HG02642 (cell line): ENCODE measurements at regions not wholly inside any gene's neighbourhood (a gene's known extent, or its start where the extent isn't known, plus 50 kb on each side); places are given as distances from the start of the nearest gene placed in this dataset.
"Not testable (repeated sequence)": the region's sequence is repeated elsewhere in the genome, so short reads cannot be mapped to it uniquely, and the experiment has no call there.

ENCODE experiments used
- ATAC-seq: cut with Tn5 transposase; IDR thresholded peaks from one replicate; pipeline ENCODE4 v1.9.1; 2021; ENCODE audit warnings: mild to moderate bottlenecking; ENCODE audit not compliant: unreplicated experiment, poor library complexity

DNA sequence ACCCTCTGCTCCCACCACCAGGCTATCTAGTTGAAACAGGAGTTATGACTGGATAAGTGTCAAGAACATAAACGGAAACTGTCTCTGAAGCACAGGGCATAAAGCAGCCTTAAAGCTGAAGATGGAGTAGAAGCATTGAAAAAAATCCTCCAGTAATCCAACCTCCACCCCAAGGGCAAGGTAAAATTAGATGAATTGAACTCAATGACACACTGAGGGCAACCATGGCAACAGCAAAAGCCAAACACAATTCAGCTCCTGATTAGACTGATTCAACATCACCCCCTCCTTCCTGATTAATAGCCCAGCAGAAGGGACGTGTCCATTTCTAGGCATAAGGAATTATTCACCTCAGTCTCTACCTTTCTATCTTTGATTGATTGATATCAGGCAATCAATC, 183.2 kb upstream of the MAP3K1 start:
- no peak for ATAC-seq

DNA sequence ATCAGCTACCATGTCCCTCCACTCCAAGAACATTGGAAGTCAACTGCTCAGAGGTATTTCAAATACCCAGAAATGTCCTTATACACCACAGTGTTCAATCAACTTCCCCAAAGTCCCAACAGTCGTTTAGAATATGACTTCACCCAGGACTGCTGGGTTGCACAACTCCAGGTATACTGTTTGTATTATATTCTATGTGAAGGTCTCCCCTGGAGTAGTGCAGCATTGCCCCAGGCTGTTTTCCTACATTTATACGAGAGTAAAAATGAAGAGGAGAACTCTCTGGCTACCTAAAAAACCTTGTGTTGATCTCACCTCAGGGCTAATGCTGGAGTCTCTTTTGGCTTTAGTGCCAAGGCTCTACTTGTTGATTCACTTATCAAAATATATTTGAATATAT, 183.6 kb upstream of the MAP3K1 start:
- ATAC-seq = no peak

DNA sequence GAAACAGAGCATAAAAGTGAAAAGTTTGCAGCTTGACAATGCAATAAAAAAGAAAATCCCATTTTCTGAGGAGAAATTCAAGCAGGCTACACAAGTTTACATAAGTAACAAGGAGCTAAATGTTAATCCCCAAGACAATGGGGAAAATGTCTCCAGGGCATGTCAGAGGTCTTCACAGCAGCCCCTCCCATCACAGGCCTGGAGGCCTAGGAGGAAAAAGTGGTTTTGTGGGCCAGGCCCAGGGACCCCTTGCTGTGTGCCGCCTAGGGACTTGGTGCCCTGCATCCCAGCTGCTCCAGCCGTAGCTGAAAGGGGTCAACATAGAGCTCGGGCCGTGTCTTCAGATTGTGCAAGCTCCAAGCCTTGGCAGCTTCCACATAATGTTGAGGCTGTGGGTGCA, 186.7 kb upstream of the MAP3K1 start:
- not testable (repeated sequence) for ATAC-seq

DNA sequence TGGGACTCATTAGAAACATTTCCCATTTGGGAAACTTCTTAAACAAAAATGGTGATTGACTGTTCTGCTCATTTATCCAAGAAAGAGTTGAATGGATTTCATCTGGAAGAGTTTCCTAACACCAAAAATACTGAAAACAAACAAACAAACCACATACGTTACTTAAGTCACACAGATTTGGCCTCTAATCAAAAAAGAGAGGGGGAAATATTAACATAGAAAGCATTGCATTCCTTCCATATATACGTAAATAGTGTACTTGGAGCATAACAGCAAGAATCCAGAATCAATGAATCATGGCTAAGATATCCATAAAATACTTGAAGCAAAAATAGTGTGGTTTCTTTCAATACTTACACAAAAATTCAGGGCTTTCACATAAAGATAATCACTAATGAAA, 189.8 kb upstream of the MAP3K1 start:
- ATAC-seq = no peak

DNA sequence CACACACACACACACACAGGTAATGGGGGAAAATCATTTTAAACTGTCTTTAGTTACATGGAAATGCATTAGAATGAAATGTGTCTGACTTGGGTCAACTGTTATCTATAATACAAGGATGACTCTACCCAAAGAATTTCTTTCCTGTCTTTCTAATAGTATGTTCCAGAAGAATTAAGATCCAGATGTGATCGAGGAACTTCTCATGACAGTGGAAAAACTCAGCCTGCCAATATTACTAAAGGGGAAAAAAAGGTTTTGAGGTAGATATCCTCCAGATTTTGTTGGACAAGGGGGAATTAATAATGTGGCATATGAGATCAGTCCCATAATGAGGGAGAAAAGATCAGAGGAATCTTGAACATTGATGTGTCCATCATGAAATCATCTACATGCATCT, 190.6 kb upstream of the MAP3K1 start:
- ATAC-seq = no peak

DNA sequence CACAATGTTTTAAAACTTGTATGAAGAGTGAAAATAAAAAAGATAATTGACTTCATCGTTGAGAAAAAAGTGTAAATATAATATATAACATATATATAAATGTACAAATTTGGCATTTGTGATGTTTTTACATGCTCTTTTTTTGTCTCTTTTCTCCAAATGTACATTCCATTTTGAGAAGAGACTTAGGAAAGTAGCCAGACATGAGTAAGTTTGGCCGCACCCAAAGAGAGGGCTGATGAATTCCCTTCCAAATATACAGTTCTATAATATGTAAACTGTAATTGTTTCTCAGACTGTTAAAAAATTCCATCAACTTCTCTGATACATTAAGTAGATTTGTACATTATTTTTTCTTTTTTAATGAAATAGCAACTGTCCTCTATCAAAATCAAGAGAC, 193.2 kb upstream of the MAP3K1 start:
- no peak for ATAC-seq

DNA sequence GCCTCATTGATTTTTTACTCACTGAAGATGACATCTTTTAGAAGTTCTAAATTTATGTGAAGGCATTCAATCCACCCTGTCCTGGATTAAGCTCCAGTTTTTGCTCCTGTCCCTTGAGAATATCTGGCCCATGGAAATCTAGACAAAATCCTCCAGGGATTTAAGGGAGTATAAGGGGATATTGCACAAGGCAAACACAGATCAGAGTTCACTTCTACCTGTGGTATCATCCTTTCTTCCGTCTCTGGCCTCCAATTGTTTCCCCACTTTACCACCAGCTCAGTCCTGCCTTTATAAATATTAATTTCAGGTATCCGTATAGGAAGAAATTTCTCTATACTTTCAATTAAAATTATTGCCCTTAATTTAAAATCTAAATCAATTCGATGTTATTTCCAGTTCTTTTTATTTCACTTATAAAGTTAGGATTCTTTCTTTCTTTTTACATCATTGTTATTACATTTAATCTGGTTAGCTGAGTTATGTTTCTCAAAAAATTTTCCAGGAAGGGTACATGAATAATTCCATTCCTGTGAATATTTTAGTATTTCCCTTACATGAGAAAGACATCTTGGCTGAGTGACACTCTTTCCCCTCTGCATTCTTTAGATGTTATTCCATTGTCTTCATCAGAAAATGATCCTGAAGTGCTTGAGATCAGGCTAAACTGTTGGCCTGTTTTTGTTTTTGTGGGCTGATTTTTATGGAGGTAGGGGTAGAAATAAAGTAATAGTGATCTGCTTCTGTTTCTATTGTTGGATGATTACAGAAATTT, 194.3 kb upstream of the MAP3K1 start:
- ATAC-seq = no peak

DNA sequence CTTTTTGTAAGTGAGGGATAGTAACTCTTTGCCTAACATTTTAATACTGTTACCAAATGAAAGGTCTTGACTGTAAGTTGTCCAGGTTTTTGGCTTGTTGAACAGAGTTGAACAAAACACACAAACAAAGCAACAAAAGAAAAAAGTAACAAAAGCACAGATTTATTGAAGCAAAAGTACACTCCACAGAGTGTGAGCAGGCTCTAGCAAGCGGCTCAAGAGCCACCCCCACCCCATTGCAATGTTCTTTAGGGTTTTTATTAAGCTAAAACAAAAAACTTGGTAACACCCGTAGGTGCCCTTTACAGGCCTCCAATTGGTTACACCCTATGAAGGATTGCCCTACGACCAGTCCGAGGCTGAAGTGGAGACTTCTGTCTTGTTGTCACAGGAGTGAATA, 197.4 kb upstream of the MAP3K1 start:
- no peak for ATAC-seq

DNA sequence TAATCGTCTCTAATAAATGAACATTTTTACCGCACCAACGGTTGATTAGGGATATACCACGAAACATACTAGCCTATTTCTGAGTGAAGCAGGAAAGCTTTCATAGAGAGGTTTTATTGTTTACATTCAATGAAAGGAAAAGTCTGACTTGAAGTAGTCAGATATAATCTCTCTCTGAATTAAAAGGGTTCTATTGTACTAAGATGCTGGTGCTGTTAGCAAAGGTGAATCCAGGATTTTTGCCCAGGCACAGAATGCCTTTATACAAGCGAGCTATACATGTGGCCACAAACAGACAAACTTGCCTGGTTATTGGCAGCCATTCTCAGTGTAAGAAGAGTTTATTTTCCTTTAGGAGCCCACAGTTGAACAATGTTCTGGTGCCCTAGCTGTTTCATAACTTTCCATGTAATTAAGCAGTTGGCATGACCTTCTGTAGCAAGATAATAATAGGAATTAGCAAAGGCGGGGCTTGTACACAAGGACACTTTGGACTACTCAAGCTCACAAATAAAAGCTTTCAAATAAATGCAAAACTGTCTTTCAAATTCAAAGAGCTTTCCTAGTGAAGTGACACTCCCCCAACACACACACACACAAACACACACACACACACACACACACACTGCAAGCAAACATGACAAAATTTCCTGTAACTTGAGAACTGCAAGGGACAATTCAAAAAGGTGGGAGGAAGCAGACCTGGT, 198.7 kb upstream of the MAP3K1 start:
- no peak for ATAC-seq

DNA sequence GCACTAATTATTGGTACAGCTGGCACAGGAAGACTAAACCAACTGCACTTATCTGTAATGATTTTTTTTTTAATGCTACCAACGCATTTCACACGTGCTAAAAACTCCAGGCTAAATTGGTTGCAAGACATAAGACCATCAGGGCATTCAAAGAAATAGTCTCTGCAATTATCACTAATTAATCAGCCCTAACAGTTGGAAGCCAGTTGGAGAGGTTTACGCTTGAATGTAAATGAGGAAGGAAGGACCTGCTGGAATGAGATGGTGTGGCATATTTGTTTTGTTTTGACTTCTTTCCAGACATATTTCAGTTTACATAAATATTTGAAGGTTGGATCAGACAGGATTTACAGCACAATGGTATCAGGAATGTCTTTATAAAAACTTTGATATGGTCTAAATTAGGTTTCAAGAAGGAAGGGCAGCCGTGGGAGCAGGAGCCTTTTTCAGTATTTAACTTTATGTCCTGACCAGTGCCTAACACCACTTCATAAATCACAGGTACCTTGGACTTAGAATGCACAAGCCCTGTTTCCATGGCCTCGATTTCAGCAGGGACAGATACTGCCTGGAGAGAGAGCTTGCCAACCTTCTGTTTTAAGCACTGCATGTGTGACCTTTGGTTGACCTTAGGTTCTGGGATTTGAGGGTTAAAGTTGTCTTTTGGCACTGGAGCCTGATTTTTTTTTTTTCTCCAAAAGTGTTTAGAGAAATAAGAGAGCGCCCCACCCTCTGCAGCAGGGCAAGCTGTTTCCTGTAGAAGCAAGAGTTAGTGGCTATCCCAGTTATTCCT, 199.8 kb upstream of the MAP3K1 start:
- no peak for ATAC-seq

DNA sequence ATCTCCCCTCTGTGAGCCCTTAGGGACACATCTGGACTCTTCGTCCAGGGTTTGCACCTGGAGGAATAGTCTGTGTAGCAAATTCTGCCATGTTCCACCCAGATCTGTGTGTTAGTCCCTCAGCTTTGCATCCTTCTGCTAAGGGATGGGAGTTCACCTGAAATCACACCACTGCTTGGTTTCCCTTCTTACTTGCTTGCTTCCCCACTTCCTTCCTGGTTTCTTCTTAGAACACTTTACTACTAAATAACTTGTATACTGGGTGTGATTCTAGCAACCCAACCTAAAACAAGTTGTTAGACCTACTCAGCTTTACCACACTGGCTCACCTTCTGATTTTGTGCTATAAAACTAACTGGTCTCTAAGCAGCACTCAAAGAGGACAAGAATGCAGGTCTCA, 202.6 kb upstream of the MAP3K1 start:
- ATAC-seq = no peak

DNA sequence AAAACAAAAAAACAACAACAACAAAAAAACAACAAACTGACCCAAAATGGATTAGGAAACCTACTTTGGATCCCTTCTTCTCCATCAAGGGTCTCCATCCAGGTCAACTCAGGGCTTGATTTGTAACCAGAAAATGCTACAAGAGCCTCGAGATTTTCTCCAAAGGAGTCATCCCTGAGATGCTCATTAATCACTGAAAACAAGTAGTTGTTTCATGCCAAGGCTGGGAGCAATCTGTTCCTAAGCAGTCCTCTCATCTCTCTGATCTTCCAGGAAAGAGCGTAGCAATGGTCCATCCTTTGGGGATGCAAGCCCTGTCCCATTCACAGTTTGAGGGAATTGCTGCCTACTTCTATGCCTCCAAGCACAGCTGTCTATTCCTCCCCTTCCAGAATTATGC, 203.0 kb upstream of the MAP3K1 start:
- no peak for ATAC-seq

DNA sequence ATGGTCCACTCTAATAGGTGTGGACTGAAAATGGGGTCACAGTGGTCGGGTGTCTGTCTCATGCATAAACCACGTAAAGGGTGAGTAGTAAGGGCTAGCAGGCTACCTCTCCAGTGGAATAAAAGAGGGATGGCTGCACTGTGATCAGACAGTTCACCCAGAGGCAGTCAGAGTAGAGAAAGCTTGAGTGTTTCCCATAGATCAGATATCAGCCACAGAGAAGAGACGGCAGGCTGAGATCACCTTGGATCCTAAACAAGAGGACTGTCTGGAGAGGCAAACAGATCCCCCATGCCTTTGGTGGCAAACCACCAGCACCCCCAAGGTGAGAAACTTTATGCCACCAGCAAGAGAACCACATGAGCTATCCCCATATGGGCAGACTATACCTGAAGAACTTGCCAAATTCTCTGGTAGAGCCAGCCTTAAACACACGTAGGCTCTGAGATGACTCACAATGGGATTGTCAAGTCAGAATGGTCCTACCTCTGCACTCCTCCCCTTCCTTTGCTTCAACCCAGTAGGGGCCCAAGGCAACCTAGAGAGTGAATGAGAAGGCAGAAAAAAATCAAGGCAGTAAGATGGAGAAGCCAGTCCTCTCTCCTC, 205.2 kb upstream of the MAP3K1 start:
- ATAC-seq = no peak

DNA sequence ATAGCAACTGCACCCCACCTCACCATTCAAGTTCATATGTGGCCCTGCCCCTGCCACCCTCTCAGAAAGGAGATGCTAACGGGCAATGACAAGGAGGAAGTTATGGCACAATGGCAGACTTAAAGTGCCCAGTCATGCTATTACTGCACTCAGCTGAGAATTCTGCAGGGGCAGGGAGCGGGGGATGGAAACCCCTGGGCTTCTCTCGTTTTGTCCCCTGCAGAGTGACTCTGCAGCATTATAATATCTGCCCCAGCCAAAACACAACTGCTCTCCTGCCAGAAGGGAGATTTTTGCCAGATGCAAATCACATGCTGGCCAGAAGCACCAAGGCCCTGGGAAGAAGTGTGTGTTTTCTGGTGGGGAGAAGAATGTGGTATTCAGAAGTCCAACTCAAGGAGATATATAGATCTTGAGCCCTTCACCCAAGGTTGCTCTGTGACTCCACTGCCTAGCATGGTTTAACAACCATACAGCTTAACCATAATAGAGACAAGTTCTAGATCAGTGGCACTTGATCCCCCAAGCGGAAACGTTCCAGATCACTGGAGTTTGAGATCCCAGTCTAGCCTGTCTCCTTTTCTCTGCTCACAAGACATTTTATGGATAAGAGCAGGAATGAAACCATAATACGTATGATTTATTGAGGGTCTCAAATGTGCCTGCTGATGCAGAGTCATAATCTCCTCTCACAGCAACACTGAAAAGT, 207.0 kb upstream of the MAP3K1 start:
- no peak for ATAC-seq

DNA sequence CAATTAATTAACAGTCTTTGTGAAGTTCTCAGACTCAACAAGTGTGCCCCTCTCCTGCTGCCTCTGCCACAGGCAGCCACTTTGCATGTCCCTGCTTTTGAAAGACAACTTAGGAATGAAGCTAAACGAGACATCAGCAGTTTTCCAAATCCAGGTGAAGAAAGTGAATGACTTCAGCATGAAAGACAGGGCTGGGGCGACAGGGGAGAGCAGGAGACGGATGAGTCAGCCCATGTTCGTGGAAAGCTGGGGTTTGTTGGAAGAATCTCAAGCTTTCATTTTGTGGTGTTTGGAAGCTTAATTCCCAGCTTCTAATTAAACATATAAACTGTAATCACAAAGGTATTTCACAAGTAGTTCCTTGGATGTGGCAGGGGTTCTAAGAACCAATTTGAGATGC, 207.8 kb upstream of the MAP3K1 start:
- ATAC-seq = no peak

DNA sequence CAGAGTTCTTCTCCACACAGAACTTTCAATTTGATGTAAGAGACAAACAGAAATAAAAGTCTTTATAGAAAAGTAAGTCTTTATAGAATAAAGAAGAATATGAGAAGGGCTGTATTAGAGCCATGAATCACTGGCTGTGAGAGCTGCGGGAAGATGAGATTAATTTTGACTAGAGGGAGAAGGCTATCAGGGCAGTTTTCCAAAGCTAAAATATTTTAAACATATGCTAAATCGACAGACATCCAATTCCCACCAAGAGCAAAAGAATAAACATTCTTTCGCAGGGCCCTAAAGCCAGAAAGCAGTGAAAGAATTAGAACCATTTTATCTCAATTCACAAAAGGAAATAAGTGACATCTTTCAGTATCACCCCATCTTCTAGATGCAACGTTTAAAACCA, 208.3 kb upstream of the MAP3K1 start:
- no peak for ATAC-seq

DNA sequence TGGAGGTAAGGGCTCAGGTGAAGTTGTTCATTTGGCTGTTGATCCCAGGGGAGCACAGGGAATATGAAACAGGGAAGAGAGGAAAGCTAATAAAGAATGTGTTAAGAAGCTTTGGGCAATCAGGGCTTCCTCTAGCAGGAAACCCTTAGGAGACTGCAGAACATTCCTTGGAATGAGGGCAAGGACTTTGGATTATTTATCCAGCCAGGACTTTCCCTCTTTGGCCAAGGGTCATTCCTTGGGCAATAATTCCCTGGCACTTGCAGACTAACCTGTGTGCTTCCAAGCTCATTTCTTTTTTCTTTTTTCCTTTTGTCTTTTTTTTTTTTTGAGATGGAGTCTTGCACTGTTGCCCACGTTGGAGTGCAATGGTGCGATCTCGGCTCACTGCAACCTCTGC, 209.2 kb upstream of the MAP3K1 start:
- ATAC-seq = no peak

DNA sequence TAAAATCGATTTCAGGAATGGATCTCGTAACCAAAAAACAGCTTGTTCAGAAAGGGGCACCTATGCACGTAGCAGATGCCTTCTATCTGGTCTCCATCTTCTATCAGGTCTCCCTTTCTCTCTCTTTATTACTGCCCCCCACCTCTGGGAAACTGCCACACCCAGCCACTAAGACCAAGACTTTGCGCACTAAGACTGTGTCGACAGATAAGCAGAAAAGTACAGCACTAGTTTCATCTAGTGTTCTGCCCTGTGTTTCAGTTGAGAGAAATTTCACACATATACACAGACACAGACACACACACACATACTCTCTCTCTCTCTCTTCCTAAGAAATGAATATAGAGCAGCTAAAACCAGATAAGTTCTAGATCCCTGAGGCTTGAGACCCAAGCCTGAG, 210.1 kb upstream of the MAP3K1 start:
- ATAC-seq = no peak

DNA sequence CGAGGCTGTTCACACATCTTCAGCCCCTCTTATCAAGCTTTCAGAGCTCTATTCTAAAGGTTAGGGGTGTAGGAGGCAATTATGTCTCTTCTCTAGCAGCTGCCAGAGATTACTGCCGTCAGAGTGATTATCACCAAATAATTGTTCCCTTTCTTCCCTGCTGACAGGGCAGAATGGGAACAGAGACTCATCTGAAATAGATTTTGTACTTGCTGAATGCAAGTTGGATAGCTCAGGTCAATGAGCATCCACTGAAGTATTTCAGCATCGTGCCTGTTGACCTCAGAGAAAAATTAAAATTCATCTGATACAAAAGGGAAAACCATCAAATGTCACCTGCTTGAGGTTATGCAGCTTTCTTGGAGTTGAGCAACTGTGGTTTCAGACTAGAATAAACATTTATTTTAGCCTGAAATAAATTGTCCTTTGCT, 213.7 kb upstream of the MAP3K1 start:
- ATAC-seq = no peak

DNA sequence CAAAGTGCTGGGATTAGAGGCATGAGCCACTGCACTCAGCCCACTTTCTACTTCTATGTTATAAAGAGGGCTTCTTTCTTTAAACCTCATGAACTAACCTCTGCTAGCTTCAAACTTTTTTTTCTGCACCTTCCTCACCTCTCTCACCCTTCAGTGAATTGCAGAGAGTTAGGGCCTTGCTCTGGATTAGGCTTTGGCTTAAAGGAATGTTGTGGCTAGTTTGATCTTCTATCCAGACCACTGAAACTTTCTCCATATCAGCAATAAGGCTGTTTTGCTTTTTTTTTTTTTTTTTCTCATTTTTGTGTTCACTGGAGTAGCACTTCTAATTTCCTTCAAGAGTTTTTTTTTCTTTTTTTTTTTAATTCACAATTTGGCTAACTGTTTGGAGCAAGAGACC, 216.4 kb upstream of the MAP3K1 start:
- no peak for ATAC-seq
